ENCODE measurements at regions not wholly inside any gene's neighbourhood (a gene's known extent, or its start where the extent isn't known, plus 50 kb on each side); places are given as distances from the start of the nearest gene placed in this dataset.

DNA sequence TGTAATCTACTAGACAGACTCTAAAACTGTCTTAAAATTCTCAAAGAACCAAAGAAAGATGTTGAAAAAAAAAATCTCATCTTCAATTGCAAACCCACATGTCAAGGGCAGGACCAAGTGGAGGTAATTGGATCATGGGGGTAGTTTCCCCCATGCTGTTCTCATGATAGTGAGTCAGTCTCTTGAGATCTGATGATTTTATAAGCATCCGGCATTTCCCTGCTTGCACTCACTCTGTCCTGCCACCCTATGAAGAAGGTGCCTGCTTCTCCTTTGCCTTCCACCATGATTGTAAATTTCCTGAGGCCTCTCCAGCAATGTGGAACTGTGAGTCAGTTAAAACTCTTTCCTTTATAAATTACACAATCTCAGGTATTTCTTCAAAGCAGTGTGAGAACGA, 257.0 kb downstream of the HHIPL2 start:
- Histone ChIP-seq H3K4me3 (ENCODE audit: low read length) (no peak overlapping the region), H3K9me3 (ENCODE audit: low read length) (peaks cover 6% of the 10 kb centered on the region; the same call in 1 of the 2 replicates), H3K9ac (ENCODE audit: low read length) (no peak overlapping the region), H3K27me3 (ENCODE audit: low read length) (no peaks in the 10 kb centered on the region), H3F3A (ENCODE audit: low read length, unreplicated experiment) (no peaks in the 10 kb centered on the region), H2AFZ (ENCODE audit: low read length) (no peak overlapping the region), H3K4me1 (ENCODE audit: insufficient read depth, low read length) (peaks cover 15% of the 10 kb centered on the region), H3K27ac (ENCODE audit: low read length) (no peak overlapping the region), H4K20me1 (ENCODE audit: low read length) (no peaks in the 10 kb centered on the region), H3K79me2 (ENCODE audit: low read length) (no peaks in the 10 kb centered on the region), H3K36me3 (ENCODE audit: low read depth, low read length) (no peaks in the 10 kb centered on the region), H3K4me2 (ENCODE audit: low read length) (no peak overlapping the region), H3K9me2 (replicated peaks; ENCODE audit: low read length) (no peaks in the 10 kb centered on the region)
- TF ChIP-seq EZH2 (IDR thresholded peaks at IDR 0.05; ENCODE audit: low read length, unreplicated experiment) (no peak), EZH2phosphoT487 (IDR thresholded peaks at IDR 0.05; ENCODE audit: borderline replicate concordance, low read length) (no peak)
- TF ChIP-seq, protein P1, sequence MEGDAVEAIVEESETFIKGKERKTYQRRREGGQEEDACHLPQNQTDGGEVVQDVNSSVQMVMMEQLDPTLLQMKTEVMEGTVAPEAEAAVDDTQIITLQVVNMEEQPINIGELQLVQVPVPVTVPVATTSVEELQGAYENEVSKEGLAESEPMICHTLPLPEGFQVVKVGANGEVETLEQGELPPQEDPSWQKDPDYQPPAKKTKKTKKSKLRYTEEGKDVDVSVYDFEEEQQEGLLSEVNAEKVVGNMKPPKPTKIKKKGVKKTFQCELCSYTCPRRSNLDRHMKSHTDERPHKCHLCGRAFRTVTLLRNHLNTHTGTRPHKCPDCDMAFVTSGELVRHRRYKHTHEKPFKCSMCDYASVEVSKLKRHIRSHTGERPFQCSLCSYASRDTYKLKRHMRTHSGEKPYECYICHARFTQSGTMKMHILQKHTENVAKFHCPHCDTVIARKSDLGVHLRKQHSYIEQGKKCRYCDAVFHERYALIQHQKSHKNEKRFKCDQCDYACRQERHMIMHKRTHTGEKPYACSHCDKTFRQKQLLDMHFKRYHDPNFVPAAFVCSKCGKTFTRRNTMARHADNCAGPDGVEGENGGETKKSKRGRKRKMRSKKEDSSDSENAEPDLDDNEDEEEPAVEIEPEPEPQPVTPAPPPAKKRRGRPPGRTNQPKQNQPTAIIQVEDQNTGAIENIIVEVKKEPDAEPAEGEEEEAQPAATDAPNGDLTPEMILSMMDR (conservative IDR thresholded peaks at IDR 0.05; ENCODE audit: low read depth, low read length), result no peak
- DNase-seq (no peak), ATAC-seq (no peak)
- BruUV-seq (replicated peaks), result no TSS peak
- CTCF ChIA-PET, result no interaction called here
- intact Hi-C loops (cut with micrococcal nuclease), result no loop called here
- POLR2A ChIA-PET (ENCODE audit: unreplicated experiment), result no interaction called here

DNA sequence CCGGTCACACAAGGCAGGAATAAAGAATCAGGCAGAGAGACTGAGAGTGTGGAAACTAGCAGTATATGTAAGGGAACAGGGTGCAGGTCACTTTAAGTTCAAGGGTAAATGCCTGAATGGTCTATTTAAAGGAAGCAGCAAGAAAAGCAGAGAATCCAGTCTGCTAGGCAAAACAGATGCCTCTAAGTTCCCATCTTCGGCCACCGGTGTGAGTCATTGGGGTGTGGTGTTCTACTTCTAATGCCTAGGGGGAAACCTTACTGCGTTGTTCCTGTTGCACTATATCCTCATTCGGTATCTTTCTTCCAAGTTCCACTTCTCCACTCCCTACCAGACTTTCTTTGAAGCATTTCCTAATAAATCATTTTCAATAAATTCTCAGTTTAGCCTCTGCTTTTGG, 259.9 kb downstream of the HHIPL2 start:
- ChIA-PET POLR2A (ENCODE audit: unreplicated experiment) (no interaction called here), CTCF (no interaction called here)
- Histone ChIP-seq H3K9me3 (ENCODE audit: low read length) (no peaks in the 10 kb centered on the region), H3K27me3 (ENCODE audit: low read length) (no peaks in the 10 kb centered on the region), H3K9me2 (replicated peaks; ENCODE audit: low read length) (no peaks in the 10 kb centered on the region), H3K9ac (ENCODE audit: low read length) (no peak overlapping the region), H3K79me2 (ENCODE audit: low read length) (no peaks in the 10 kb centered on the region), H3K27ac (ENCODE audit: low read length) (peak overlapping the region; percentile 47), H3K4me1 (ENCODE audit: insufficient read depth, low read length) (peaks cover 25% of the 10 kb centered on the region), H2AFZ (ENCODE audit: low read length) (peak overlapping the region; percentile 4; the same call in 1 of the 2 replicates), H3K4me2 (ENCODE audit: low read length) (peak overlapping the region; percentile 50), H4K20me1 (ENCODE audit: low read length) (no peaks in the 10 kb centered on the region), H3K36me3 (ENCODE audit: low read depth, low read length) (no peaks in the 10 kb centered on the region), H3F3A (ENCODE audit: low read length, unreplicated experiment) (no peaks in the 10 kb centered on the region), H3K4me3 (ENCODE audit: low read length) (no peak overlapping the region)
- intact Hi-C loops (cut with micrococcal nuclease), result no loop called here
- no peak for TF ChIP-seq EZH2phosphoT487 (IDR thresholded peaks at IDR 0.05; ENCODE audit: borderline replicate concordance, low read length)
- TF ChIP-seq, protein P1 (conservative IDR thresholded peaks at IDR 0.05; ENCODE audit: low read depth, low read length), result peak; percentile 27; the same call in 1 of the 2 replicates
- no TSS peak for BruUV-seq (replicated peaks)
- ATAC-seq (peak; percentile 86), DNase-seq (peak; percentile 94)

DNA sequence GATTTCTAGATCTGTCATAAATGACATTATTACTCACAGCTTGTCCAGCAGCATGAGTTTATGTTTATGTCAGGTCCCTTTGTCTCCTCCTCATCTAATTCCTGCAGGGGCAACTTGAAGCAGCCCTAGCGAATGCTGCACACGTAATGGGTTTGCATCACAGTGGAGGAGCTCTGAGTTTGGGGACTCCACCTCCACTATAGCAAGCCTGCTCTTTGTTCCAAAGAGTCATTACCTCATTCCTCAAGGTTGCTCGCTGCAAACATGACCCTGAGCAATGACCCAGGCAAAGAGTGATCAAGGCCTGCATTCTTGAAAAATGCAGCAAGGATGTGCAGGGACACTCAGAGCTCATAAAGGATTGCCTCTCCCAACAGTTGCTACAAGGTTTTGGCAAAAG, 261.9 kb downstream of the HHIPL2 start:
- Histone ChIP-seq H2AFZ (ENCODE audit: low read length) (no peak overlapping the region), H3K9me2 (replicated peaks; ENCODE audit: low read length) (no peaks in the 10 kb centered on the region), H3K9ac (ENCODE audit: low read length) (no peak overlapping the region), H3K4me1 (ENCODE audit: insufficient read depth, low read length) (peaks cover 28% of the 10 kb centered on the region), H3K27ac (ENCODE audit: low read length) (no peak overlapping the region), H3K36me3 (ENCODE audit: low read depth, low read length) (no peaks in the 10 kb centered on the region), H3K4me3 (ENCODE audit: low read length) (no peak overlapping the region), H4K20me1 (ENCODE audit: low read length) (no peaks in the 10 kb centered on the region), H3F3A (ENCODE audit: low read length, unreplicated experiment) (no peaks in the 10 kb centered on the region), H3K9me3 (ENCODE audit: low read length) (no peaks in the 10 kb centered on the region), H3K79me2 (ENCODE audit: low read length) (no peaks in the 10 kb centered on the region), H3K27me3 (ENCODE audit: low read length) (no peaks in the 10 kb centered on the region), H3K4me2 (ENCODE audit: low read length) (no peak overlapping the region)
- CTCF ChIA-PET, result no interaction called here
- no peak for TF ChIP-seq EZH2 (IDR thresholded peaks at IDR 0.05; ENCODE audit: low read length, unreplicated experiment)
- no peak for TF ChIP-seq EZH2phosphoT487 (IDR thresholded peaks at IDR 0.05; ENCODE audit: borderline replicate concordance, low read length)
- TF ChIP-seq, protein P1 (conservative IDR thresholded peaks at IDR 0.05; ENCODE audit: low read depth, low read length), result no peak
- intact Hi-C loops (cut with micrococcal nuclease), result no loop called here
- no TSS peak for BruUV-seq (replicated peaks)
- DNase-seq (no peak), ATAC-seq (no peak)
- POLR2A ChIA-PET (ENCODE audit: unreplicated experiment), result no interaction called here

All from PC-3 (cell line).